B cell (primary cell): ENCODE measurements at regions not wholly inside any gene's neighbourhood (a gene's known extent, or its start where the extent isn't known, plus 50 kb on each side); places are given as distances from the start of the nearest gene placed in this dataset.

Experiments used
- ATAC-seq: fragments of 200-7000 bp; cut with Tn5 transposase; one replicate; pipeline ENCODE4 v1.10.0; 2021; ENCODE audit warnings: low read depth, mild to moderate bottlenecking, moderate number of reproducible peaks, moderate library complexity
- CTCF ChIA-PET: fragments of 350-600 bp; sonication (Branson Sonifier 250); formaldehyde crosslinking; loops from one replicate; lab custom pipeline; 2021; ENCODE audit warnings: antibody characterized with exemption, inconsistent platforms; lab: Charles Lee
- POLR2A ChIA-PET: fragments of 350-600 bp; sonication (Branson Sonifier 250); formaldehyde crosslinking; loops from one replicate; lab custom pipeline; 2021; ENCODE audit warnings: antibody characterized with exemption; lab: Charles Lee
- DNase-seq: peaks from one replicate; pipeline ENCODE4 v3.0.0; 2013
- H2AFZ ChIP-seq: 2 replicates; pipeline ENCODE4 v1.6.1; 2012; ENCODE audit warnings: mild to moderate bottlenecking, low read depth, low read length; ENCODE audit not compliant: insufficient read depth, poor library complexity, severe bottlenecking
- H3K27ac ChIP-seq, 2 donors: 1 replicate in 1 of 2; 2 replicates in 1 of 2; pipeline ENCODE4 v1.5.1; 2012 to 2013; ENCODE audit warnings: low read length in 2 of 2, mild to moderate bottlenecking in 2 of 2, moderate library complexity in 1 of 2
- H3K27me3 ChIP-seq, 4 experiments: fragments of 200-600 bp in 1 of 4; sonication (generic) in 1 of 4; replicated peaks in 1 of 4; 1 replicate in 2 of 4; 2 replicates in 2 of 4; pipeline versions ENCODE4 v1.6.1 to v1.7.0; 2013 to 2016; ENCODE audit warnings: low read length in 3 of 4, mild to moderate bottlenecking in 2 of 4, mixed read lengths in 1 of 4, moderate library complexity in 1 of 4; ENCODE audit not compliant: insufficient read depth in 4 of 4, control insufficient read depth in 3 of 4; ENCODE audit errors: control extremely low read depth in 1 of 4
- H3K36me3 ChIP-seq, 2 experiments: replicated peaks in 1 of 2; 1 replicate in 1 of 2; 2 replicates in 1 of 2; pipeline versions ENCODE4 v1.6.1 to v1.7.1; 2013; ENCODE audit warnings: low read length in 1 of 2; ENCODE audit not compliant: insufficient read depth in 2 of 2, control insufficient read depth in 1 of 2; ENCODE audit errors: control extremely low read depth in 1 of 2, extremely low read depth in 1 of 2
- H3K4me1 ChIP-seq, 2 donors: fragments of 200-600 bp in 1 of 2; sonication (generic) in 1 of 2; 1 replicate in 1 of 2; 2 replicates in 1 of 2; pipeline versions ENCODE4 v1.5.1 to v1.6.1; 2013 to 2017; ENCODE audit warnings: low read length in 2 of 2; ENCODE audit not compliant: control insufficient read depth in 2 of 2, insufficient read depth in 2 of 2
- H3K4me2 ChIP-seq: replicated peaks from 2 replicates; pipeline ENCODE3; 2012; ENCODE audit warnings: mild to moderate bottlenecking, low read depth, low read length; ENCODE audit not compliant: poor library complexity, severe bottlenecking
- H3K4me3 ChIP-seq, 5 experiments: fragments of 200-600 bp in 1 of 5; sonication (generic) in 1 of 5; 1 replicate in 3 of 5; 2 replicates in 2 of 5; pipeline versions ENCODE4 v1.5.1 to v1.7.0; 2011 to 2016; ENCODE audit warnings: low read length in 4 of 5, mild to moderate bottlenecking in 4 of 5, low read depth in 2 of 5, control low read depth in 1 of 5, moderate library complexity in 1 of 5; ENCODE audit not compliant: insufficient read depth in 1 of 5; ENCODE audit errors: control extremely low read depth in 1 of 5, extremely low read depth in 1 of 5
- H3K79me2 ChIP-seq: fragments of 200-600 bp; sonication (generic); one replicate; pipeline ENCODE4 v1.6.0; 2016; ENCODE audit warnings: low read length; ENCODE audit not compliant: control insufficient read depth, insufficient read depth
- H3K9ac ChIP-seq: fragments of 200-600 bp; sonication (generic); 2 replicates; pipeline ENCODE4 v1.6.1; 2017; ENCODE audit warnings: mild to moderate bottlenecking, low read length, moderate library complexity
- H3K9me3 ChIP-seq, 3 donors: one replicate each; pipeline versions ENCODE4 v1.6.1 to v1.7.1; 2013; ENCODE audit warnings: low read length in 2 of 3; ENCODE audit not compliant: control insufficient read depth in 2 of 3, insufficient read depth in 1 of 3; ENCODE audit errors: control extremely low read depth in 1 of 3
- H4K20me1 ChIP-seq: 2 replicates; pipeline ENCODE4 v1.6.0; 2012; ENCODE audit warnings: mild to moderate bottlenecking, low read length; ENCODE audit not compliant: insufficient read depth, control insufficient read depth, poor library complexity, severe bottlenecking
- H3K27ac Mint-ChIP-seq: one replicate; pipeline ENCODE4 v1.8.0; 2021; ENCODE audit warnings: mixed read lengths
- H3K27me3 Mint-ChIP-seq: one replicate; pipeline ENCODE4 v1.8.0; 2021; ENCODE audit warnings: mixed read lengths
- H3K4me1 Mint-ChIP-seq: one replicate; pipeline ENCODE4 v1.8.0; 2021; ENCODE audit warnings: mixed read lengths
- H3K4me3 Mint-ChIP-seq: one replicate; pipeline ENCODE4 v1.8.0; 2021; ENCODE audit warnings: mixed read lengths
- H3K9me3 Mint-ChIP-seq: one replicate; pipeline ENCODE4 v1.8.0; 2022; ENCODE audit warnings: mixed read lengths; ENCODE audit not compliant: insufficient read depth
- CTCF ChIP-seq: fragments of 200-600 bp; IDR thresholded peaks from one replicate; pipeline ENCODE4 v1.8.0; 2022; ENCODE audit warnings: antibody characterized with exemption, mild to moderate bottlenecking
- EZH2 ChIP-seq: IDR thresholded peaks from 2 replicates; pipeline ENCODE4 v1.6.1; 2012; ENCODE audit warnings: borderline replicate concordance, low read depth, mild to moderate bottlenecking, moderate library complexity, low read length; ENCODE audit not compliant: insufficient read depth, poor library complexity, severe bottlenecking
- WGBS: methylation state at CpG from one replicate; pipeline ENCODE4 v1.1.5; 2013; ENCODE audit warnings: missing lambda C conversion rate; ENCODE audit not compliant: insufficient coverage; 5-methylcytosine and 5-hydroxymethylcytosine counted together
- intact Hi-C: fragments of 100-400 bp; cut with micrococcal nuclease; formaldehyde crosslinking; loops from one replicate; pipeline ENCODE4 v1.10.0; 2022

DNA sequence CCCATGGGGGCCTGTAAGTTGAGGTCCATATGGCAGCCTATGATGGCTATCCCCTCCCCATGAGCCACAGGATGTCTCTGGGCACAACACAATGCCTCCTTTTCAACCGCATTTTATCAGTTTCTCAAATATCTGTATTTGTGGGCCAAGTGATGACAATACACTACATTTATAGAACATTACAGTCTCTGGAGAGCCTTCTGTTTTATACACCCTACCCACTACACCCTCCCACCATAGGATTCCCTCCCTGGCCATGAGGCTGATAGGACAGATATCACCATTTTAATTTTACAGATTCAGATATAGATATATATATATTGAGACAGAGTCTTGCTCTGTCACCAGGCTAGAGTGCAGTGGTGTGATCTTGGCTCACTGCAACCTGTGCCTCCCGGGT is 236.8 kb downstream of the ENC1 start:
- Mint-ChIP-seq H3K4me1 (no peaks in the 10 kb centered on the region), H3K27ac (no peak overlapping the region), H3K9me3 (no peaks in the 10 kb centered on the region), H3K27me3 (peaks cover 9% of the 10 kb centered on the region), H3K4me3 (no peak overlapping the region)
- H3K9ac ChIP-seq: no peak overlapping the region
- H3K4me2 ChIP-seq: no peak overlapping the region
- no peak overlapping the region for H3K27ac ChIP-seq
- H3K9me3 ChIP-seq: no peaks in the 10 kb centered on the region
- no peak overlapping the region for H3K4me3 ChIP-seq
- no peaks in the 10 kb centered on the region for H3K4me1 ChIP-seq
- no peaks in the 10 kb centered on the region for H3K36me3 ChIP-seq
- 100% methylated on average over 1 of the region's 2 CpGs for WGBS
- no peaks in the 10 kb centered on the region for H3K79me2 ChIP-seq
- intact Hi-C loops: loop anchor here (10.0 kb wide), 1 partner anchor 499 kb away; no protein-coding TSS in a partner anchor
- DNase-seq (no peak), ATAC-seq (no peak)
- no peak for TF ChIP-seq CTCF
- TF ChIP-seq EZH2: no peak
- no peak overlapping the region for H2AFZ ChIP-seq
- H3K27me3 ChIP-seq: no peaks in the 10 kb centered on the region
- no peaks in the 10 kb centered on the region for H4K20me1 ChIP-seq
- POLR2A ChIA-PET: interaction anchor here (0.5 kb wide), 1 partner anchor 281 kb away, joined by 4 read pairs; the partner anchor contains the start of gene HEXB
- CTCF ChIA-PET: no interaction called here

- no peak overlapping the region for H3K4me3 Mint-ChIP-seq
- no peaks in the 10 kb centered on the region for H3K4me1 Mint-ChIP-seq
- H3K79me2 ChIP-seq: no peaks in the 10 kb centered on the region
- DNase-seq (no peak), ATAC-seq (no peak)
- WGBS: 72% methylated on average over 2 of the region's 4 CpGs
- H3K9me3 Mint-ChIP-seq: no peaks in the 10 kb centered on the region
- H2AFZ ChIP-seq: no peak overlapping the region
- H3K9me3 ChIP-seq: no peaks in the 10 kb centered on the region
- H3K27me3 Mint-ChIP-seq: peaks cover 5% of the 10 kb centered on the region
- H3K27ac Mint-ChIP-seq: no peak overlapping the region
- no peak overlapping the region for H3K27ac ChIP-seq
- no peaks in the 10 kb centered on the region for H3K27me3 ChIP-seq
- no peak overlapping the region for H3K4me3 ChIP-seq
- intact Hi-C loops: loop anchor here (10.0 kb wide), 1 partner anchor 498 kb away; no protein-coding TSS in a partner anchor
- H3K9ac ChIP-seq: no peak overlapping the region
- H3K4me1 ChIP-seq: no peaks in the 10 kb centered on the region
- no peak overlapping the region for H3K4me2 ChIP-seq
- ChIA-PET POLR2A (no interaction called here), CTCF (no interaction called here)
- TF ChIP-seq EZH2 (no peak), CTCF (no peak)
- no peaks in the 10 kb centered on the region for H4K20me1 ChIP-seq
- no peaks in the 10 kb centered on the region for H3K36me3 ChIP-seq
Observed at GRCh38 chr5:74402553-74402952, 238.0 kb downstream of the ENC1 start.
